Smooth muscle cell (in vitro differentiated cells): ENCODE measurements at regions not wholly inside any gene's neighbourhood (a gene's known extent, or its start where the extent isn't known, plus 50 kb on each side); places are given as distances from the start of the nearest gene placed in this dataset.

Source experiments
- DNase-seq: peaks from one replicate; lab custom pipeline; 2025; ENCODE audit not compliant: unreplicated experiment; lab: John Stamatoyannopoulos, UW
- H2AFZ ChIP-seq: fragments of 200-600 bp; sonication (generic); 2 replicates; pipeline ENCODE4 v1.6.0; 2016; ENCODE audit warnings: antibody characterized with exemption, low read depth, mild to moderate bottlenecking
- H3F3A ChIP-seq: fragments of 200-600 bp; sonication (generic); 2 replicates; pipeline ENCODE4 v1.6.0; 2017; ENCODE audit warnings: antibody characterized with exemption, low read depth
- H3K27ac ChIP-seq: fragments of 200-600 bp; sonication (generic); 2 replicates; pipeline ENCODE4 v1.5.1; 2016; ENCODE audit warnings: low read depth, mild to moderate bottlenecking
- H3K27me3 ChIP-seq: fragments of 200-600 bp; sonication (generic); 2 replicates; pipeline ENCODE4 v1.6.1; 2016; ENCODE audit warnings: low read depth, mild to moderate bottlenecking
- H3K36me3 ChIP-seq: fragments of 200-600 bp; sonication (generic); 2 replicates; pipeline ENCODE4 v1.5.1; 2016; ENCODE audit warnings: low read depth
- H3K4me1 ChIP-seq: fragments of 200-600 bp; sonication (generic); 2 replicates; pipeline ENCODE4 v1.5.1; 2016; ENCODE audit warnings: low read depth
- H3K4me2 ChIP-seq: fragments of 200-600 bp; sonication (generic); 2 replicates; pipeline ENCODE4 v1.6.0; 2016; ENCODE audit warnings: mild to moderate bottlenecking
- H3K4me3 ChIP-seq: fragments of 200-600 bp; sonication (generic); 2 replicates; pipeline ENCODE4 v1.5.1; 2016; ENCODE audit warnings: mild to moderate bottlenecking
- H3K79me2 ChIP-seq: fragments of 200-600 bp; sonication (generic); 2 replicates; pipeline ENCODE4 v1.6.0; 2016; ENCODE audit warnings: low read depth, mild to moderate bottlenecking
- H3K9ac ChIP-seq: fragments of 200-600 bp; sonication (generic); 2 replicates; pipeline ENCODE4 v1.6.0; 2016; ENCODE audit warnings: low read depth
- H3K9me3 ChIP-seq: fragments of 200-600 bp; sonication (generic); replicated peaks from 2 replicates; pipeline ENCODE4 v1.5.1; 2016; ENCODE audit warnings: low read depth
- H4K20me1 ChIP-seq: fragments of 200-600 bp; sonication (generic); 2 replicates; pipeline ENCODE4 v1.6.0; 2016; ENCODE audit warnings: low read depth
- CTCF ChIP-seq: fragments of 200-600 bp; sonication (generic); IDR thresholded peaks from 2 replicates; pipeline ENCODE4 v1.5.1; 2017; ENCODE audit warnings: borderline replicate concordance, mild to moderate bottlenecking, antibody characterized with exemption; ENCODE audit not compliant: insufficient read depth, poor library complexity, severe bottlenecking
- WGBS: methylation state at CpG from one replicate; pipeline ENCODE4 v1.1.7; 2016; ENCODE audit warnings: low lambda C conversion rate; 5-methylcytosine and 5-hydroxymethylcytosine counted together

GRCh38 chr2:180327185-180327584 lies 320.1 kb upstream of the CWC22 start:
- H3K9me3 ChIP-seq: peaks cover 5% of the 10 kb centered on the region
- H3K79me2 ChIP-seq: no peaks in the 10 kb centered on the region
- no peaks in the 10 kb centered on the region for H4K20me1 ChIP-seq
- no peak for TF ChIP-seq CTCF
- no peaks in the 10 kb centered on the region for H3K36me3 ChIP-seq
- no peak for DNase-seq
- no peak overlapping the region for H3K27ac ChIP-seq
- H3K4me3 ChIP-seq: no peak overlapping the region
- no peaks in the 10 kb centered on the region for H3K27me3 ChIP-seq
- H3F3A ChIP-seq: no peaks in the 10 kb centered on the region
- H3K9ac ChIP-seq: no peak overlapping the region
- no peak overlapping the region for H3K4me2 ChIP-seq
- H2AFZ ChIP-seq: no peak overlapping the region
- H3K4me1 ChIP-seq: no peaks in the 10 kb centered on the region

GRCh38 chr2:180325416-180326120 lies 318.5 kb upstream of the CWC22 start:
- no peaks in the 10 kb centered on the region for H3K27me3 ChIP-seq
- H3K4me3 ChIP-seq: no peak overlapping the region
- no peaks in the 10 kb centered on the region for H3F3A ChIP-seq
- no peak overlapping the region for H2AFZ ChIP-seq
- no peak overlapping the region for H3K9ac ChIP-seq
- no peak overlapping the region for H3K27ac ChIP-seq
- no peaks in the 10 kb centered on the region for H3K79me2 ChIP-seq
- no peaks in the 10 kb centered on the region for H3K9me3 ChIP-seq
- no peaks in the 10 kb centered on the region for H3K36me3 ChIP-seq
- no peak for TF ChIP-seq CTCF
- H4K20me1 ChIP-seq: no peaks in the 10 kb centered on the region
- DNase-seq: no peak
- no peak overlapping the region for H3K4me2 ChIP-seq
- 93% methylated on average over 2 of the region's 2 CpGs for WGBS
- H3K4me1 ChIP-seq: no peaks in the 10 kb centered on the region

GRCh38 chr2:180324182-180324581 lies 317.1 kb upstream of the CWC22 start:
- no peaks in the 10 kb centered on the region for H3K4me1 ChIP-seq
- DNase-seq: no peak
- no peaks in the 10 kb centered on the region for H3F3A ChIP-seq
- H3K9me3 ChIP-seq: no peaks in the 10 kb centered on the region
- TF ChIP-seq CTCF: no peak
- no peaks in the 10 kb centered on the region for H3K79me2 ChIP-seq
- H2AFZ ChIP-seq: no peak overlapping the region
- H3K27ac ChIP-seq: no peak overlapping the region
- no peak overlapping the region for H3K4me3 ChIP-seq
- H3K4me2 ChIP-seq: no peak overlapping the region
- H4K20me1 ChIP-seq: no peaks in the 10 kb centered on the region
- H3K36me3 ChIP-seq: no peaks in the 10 kb centered on the region
- H3K27me3 ChIP-seq: no peaks in the 10 kb centered on the region
- H3K9ac ChIP-seq: no peak overlapping the region

- Histone ChIP-seq H3K36me3 (no peaks in the 10 kb centered on the region), H3K9ac (no peak overlapping the region), H3K4me2 (no peak overlapping the region), H2AFZ (no peak overlapping the region), H4K20me1 (no peaks in the 10 kb centered on the region), H3F3A (no peaks in the 10 kb centered on the region), H3K4me3 (no peak overlapping the region), H3K27ac (no peak overlapping the region), H3K79me2 (no peaks in the 10 kb centered on the region), H3K27me3 (no peaks in the 10 kb centered on the region), H3K4me1 (no peaks in the 10 kb centered on the region), H3K9me3 (no peaks in the 10 kb centered on the region)
- no peak for TF ChIP-seq CTCF
- no peak for DNase-seq
Observed at GRCh38 chr2:180322781-180323180, 315.7 kb upstream of the CWC22 start.
